ENCODE measurements at regions not wholly inside any gene's neighbourhood (a gene's known extent, or its start where the extent isn't known, plus 50 kb on each side); places are given as distances from the start of the nearest gene placed in this dataset.

- DNase-seq (ENCODE audit: low read depth, low spot score) (no peak), FAIRE-seq (no peak)
- ChIA-PET CTCF (no interaction called here), POLR2A (no interaction called here)
- no TSS peak for BruUV-seq (replicated peaks)
- peaks cover 1% of the 10 kb centered on the region for H3K9me3 ChIP-seq (replicated peaks; ENCODE audit: control insufficient read depth, insufficient read depth, low read length)
- no peak overlapping the region for H3K4me3 ChIP-seq (replicated peaks in 1 of 3; ENCODE audit: insufficient read depth in 1 of 3, low read depth in 1 of 3, low read length in 3 of 3)
- no peak overlapping the region for H3K4me2 ChIP-seq (ENCODE audit: insufficient read depth, low read length)
- TF ChIP-seq POLR2A (IDR thresholded peaks at IDR 0.05; ENCODE audit: low read depth, low read length), result no peak
- TF ChIP-seq CTCF (IDR thresholded peaks at IDR 0.05; ENCODE audit: extremely low read depth in 1 of 2, insufficient read depth in 1 of 2, low read depth in 1 of 2, low read length in 2 of 2), result no peak
- TF ChIP-seq FOS (IDR thresholded peaks at IDR 0.05; ENCODE audit: borderline replicate concordance, insufficient read depth, low read length), result no peak
- no peak for TF ChIP-seq GATA2 (IDR thresholded peaks at IDR 0.05; ENCODE audit: insufficient read depth, insufficient read length, low read depth, low read length)
- no peak for TF ChIP-seq MYC (IDR thresholded peaks at IDR 0.05; ENCODE audit: low read depth, low read length)
- TF ChIP-seq, protein P1, sequence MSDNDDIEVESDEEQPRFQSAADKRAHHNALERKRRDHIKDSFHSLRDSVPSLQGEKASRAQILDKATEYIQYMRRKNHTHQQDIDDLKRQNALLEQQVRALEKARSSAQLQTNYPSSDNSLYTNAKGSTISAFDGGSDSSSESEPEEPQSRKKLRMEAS (IDR thresholded peaks at IDR 0.05; ENCODE audit: insufficient read depth, insufficient read length), result no peak
- TF ChIP-seq POLR2AphosphoS5 (IDR thresholded peaks at IDR 0.05; ENCODE audit: insufficient read depth, low read depth, low read length), result no peak
- TF ChIP-seq JUN (IDR thresholded peaks at IDR 0.05; ENCODE audit: borderline replicate concordance, insufficient read depth, insufficient read length, low read depth), result no peak
- no peak for TF ChIP-seq EZH2 (IDR thresholded peaks at IDR 0.05; ENCODE audit: borderline replicate concordance, low read depth, low read length, severe bottlenecking)
- dilution Hi-C loops (cut with MboI; ENCODE audit: extremely low pct_ligation_motif_present, low sequenced_read_pairs) (no loop called here), intact Hi-C loops (cut with micrococcal nuclease) (no loop called here)
- H3K36me3 ChIP-seq (ENCODE audit: control insufficient read depth in 2 of 2, extremely low read depth in 1 of 2, insufficient read depth in 2 of 2, low read length in 2 of 2), result no peaks in the 10 kb centered on the region
- H3K27me3 ChIP-seq (ENCODE audit: control insufficient read depth in 2 of 2, insufficient read depth in 2 of 2, low read length in 2 of 2), result no peaks in the 10 kb centered on the region
- no peak overlapping the region for H3K9ac ChIP-seq (replicated peaks; ENCODE audit: extremely low read depth, insufficient read depth, low read length)
- H3K27ac ChIP-seq (ENCODE audit: insufficient read depth, low read depth, low read length), result no peak overlapping the region
- no peaks in the 10 kb centered on the region for H3K79me2 ChIP-seq (ENCODE audit: control insufficient read depth, insufficient read depth, low read length)
- H3K9me1 ChIP-seq (replicated peaks; ENCODE audit: control insufficient read depth, extremely low read depth, insufficient read depth, low read length), result no peaks in the 10 kb centered on the region
- H3K4me1 ChIP-seq (ENCODE audit: control insufficient read depth, extremely low read depth, insufficient read depth, low read length), result no peaks in the 10 kb centered on the region
- H2AFZ ChIP-seq (ENCODE audit: low read depth, low read length), result no peak overlapping the region
- H4K20me1 ChIP-seq (replicated peaks; ENCODE audit: control insufficient read depth, extremely low read depth, insufficient read depth, low read length), result no peaks in the 10 kb centered on the region
Measured at GRCh38 chr4:170423137-170423536, 333.4 kb upstream of the AADAT start.
